H9 (cell line): ENCODE measurements at regions not wholly inside any gene's neighbourhood (a gene's known extent, or its start where the extent isn't known, plus 50 kb on each side); places are given as distances from the start of the nearest gene placed in this dataset.

ENCODE experiments used
- DNase-seq: peaks from one replicate; pipeline ENCODE4 v3.0.0-alpha.2; 2017
- H2AFZ ChIP-seq: one replicate; pipeline ENCODE4 v1.6.1; 2013; ENCODE audit warnings: mild to moderate bottlenecking, low read length, control low read depth, moderate library complexity
- H2AK5ac ChIP-seq: 2 replicates; pipeline ENCODE4 v1.6.1; 2013; ENCODE audit warnings: low read length, control low read depth, mixed read lengths; ENCODE audit not compliant: insufficient read length
- H2BK120ac ChIP-seq: one replicate; pipeline ENCODE4 v1.6.1; 2013; ENCODE audit warnings: low read depth, mild to moderate bottlenecking, low read length, control low read depth, inconsistent platforms; ENCODE audit not compliant: poor library complexity, severe bottlenecking
- H2BK12ac ChIP-seq: 2 replicates; pipeline ENCODE4 v1.6.1; 2013; ENCODE audit warnings: low read length, control low read depth, mixed read lengths, low read depth; ENCODE audit not compliant: insufficient read length
- H2BK15ac ChIP-seq: 2 replicates; pipeline ENCODE4 v1.6.1; 2013; ENCODE audit warnings: low read depth, low read length, control low read depth
- H2BK20ac ChIP-seq: one replicate; pipeline ENCODE4 v1.6.1; 2013; ENCODE audit warnings: low read depth, mild to moderate bottlenecking, low read length, control low read depth, inconsistent platforms; ENCODE audit not compliant: poor library complexity, severe bottlenecking
- H2BK5ac ChIP-seq: 2 replicates; pipeline ENCODE4 v1.6.1; 2013; ENCODE audit warnings: low read length, control low read depth, mixed read lengths; ENCODE audit not compliant: insufficient read length
- H3K14ac ChIP-seq: 2 replicates; pipeline ENCODE4 v1.6.1; 2013; ENCODE audit warnings: low read length, control low read depth; ENCODE audit not compliant: insufficient read depth
- H3K18ac ChIP-seq: 2 replicates; pipeline ENCODE4 v1.6.1; 2013; ENCODE audit warnings: low read depth, mild to moderate bottlenecking, mixed read lengths, low read length, control low read depth; ENCODE audit not compliant: insufficient read length
- H3K23ac ChIP-seq: 2 replicates; pipeline ENCODE4 v1.6.1; 2013; ENCODE audit warnings: low read length, control low read depth, mixed read lengths, low read depth; ENCODE audit not compliant: insufficient read length
- H3K23me2 ChIP-seq: 2 replicates; pipeline ENCODE4 v1.6.1; 2013; ENCODE audit warnings: low read depth, mild to moderate bottlenecking, mixed read lengths, low read length, control low read depth; ENCODE audit not compliant: insufficient read length, poor library complexity, severe bottlenecking
- H3K27ac ChIP-seq: 2 replicates; pipeline ENCODE4 v1.5.1; 2013; ENCODE audit warnings: low read length, control low read depth, mixed read lengths, low read depth; ENCODE audit not compliant: insufficient read length
- H3K27me3 ChIP-seq: 2 replicates; pipeline ENCODE4 v1.6.1; 2013; ENCODE audit warnings: low read length, control low read depth, inconsistent platforms; ENCODE audit not compliant: insufficient read depth
- H3K4ac ChIP-seq: 2 replicates; pipeline ENCODE4 v1.6.1; 2013; ENCODE audit warnings: low read depth, mild to moderate bottlenecking, control low read depth, inconsistent platforms, low read length, moderate library complexity
- H3K4me1 ChIP-seq: 2 replicates; pipeline ENCODE4 v1.6.1; 2013; ENCODE audit warnings: low read length, control low read depth, inconsistent platforms; ENCODE audit not compliant: insufficient read depth
- H3K4me2 ChIP-seq: 2 replicates; pipeline ENCODE4 v1.6.1; 2013; ENCODE audit warnings: low read length, control low read depth, mixed read lengths; ENCODE audit not compliant: insufficient read length, insufficient read depth
- H3K56ac ChIP-seq: 2 replicates; pipeline ENCODE4 v1.6.1; 2013; ENCODE audit warnings: low read depth, mild to moderate bottlenecking, mixed read lengths, low read length, control low read depth; ENCODE audit not compliant: insufficient read length
- H3K79me1 ChIP-seq: 2 replicates; pipeline ENCODE4 v1.6.1; 2013; ENCODE audit warnings: low read depth, mild to moderate bottlenecking, moderate library complexity, low read length, control low read depth, inconsistent platforms; ENCODE audit not compliant: insufficient read depth, poor library complexity, severe bottlenecking
- H3K79me2 ChIP-seq: 2 replicates; pipeline ENCODE4 v1.6.1; 2013; ENCODE audit warnings: low read length, control low read depth, inconsistent platforms; ENCODE audit not compliant: insufficient read depth
- H3K9ac ChIP-seq: 2 replicates; pipeline ENCODE4 v1.6.1; 2013; ENCODE audit warnings: low read length, control low read depth, mixed read lengths; ENCODE audit not compliant: insufficient read length; ENCODE audit errors: extremely low read depth
- H3K9me3 ChIP-seq: one replicate; pipeline ENCODE4 v1.6.1; 2013; ENCODE audit warnings: low read depth, low read length, inconsistent platforms; ENCODE audit not compliant: control insufficient read depth
- H3T11ph ChIP-seq: one replicate; pipeline ENCODE4 v1.6.1; 2013; ENCODE audit warnings: mild to moderate bottlenecking, low read length, control low read depth, inconsistent platforms
- H4K20me1 ChIP-seq: one replicate; pipeline ENCODE4 v1.6.1; 2013; ENCODE audit not compliant: control insufficient read depth, insufficient read length, insufficient read depth
- H4K5ac ChIP-seq: 2 replicates; pipeline ENCODE4 v1.6.1; 2013; ENCODE audit warnings: low read depth, mild to moderate bottlenecking, mixed read lengths, low read length, control low read depth; ENCODE audit not compliant: insufficient read length
- H4K8ac ChIP-seq: replicated peaks from 2 replicates; pipeline ENCODE4 v1.6.1; 2013; ENCODE audit warnings: low read length, control low read depth, mixed read lengths, low read depth; ENCODE audit not compliant: insufficient read length
- H4K91ac ChIP-seq: 2 replicates; pipeline ENCODE4 v1.6.1; 2013; ENCODE audit warnings: low read depth, mild to moderate bottlenecking, moderate library complexity, mixed read lengths, low read length, control low read depth; ENCODE audit not compliant: insufficient read length
- H3K27ac Mint-ChIP-seq, 3 experiments: 2 replicates in 2 of 3; 3 replicates in 1 of 3; pipeline ENCODE4 v1.8.0; 2020 to 2021; ENCODE audit warnings: mixed read lengths in 3 of 3, mild to moderate bottlenecking in 1 of 3, moderate library complexity in 1 of 3
- H3K27me3 Mint-ChIP-seq: 2 replicates; pipeline ENCODE4 v1.8.0; 2021; ENCODE audit warnings: low read depth, mild to moderate bottlenecking, moderate library complexity, mixed read lengths
- H3K36me3 Mint-ChIP-seq, 3 experiments: 2 replicates in 2 of 3; 3 replicates in 1 of 3; pipeline ENCODE4 v1.8.0; 2020 to 2021; ENCODE audit warnings: low read depth in 3 of 3, mixed read lengths in 3 of 3; ENCODE audit not compliant: insufficient read depth in 1 of 3
- H3K4me1 Mint-ChIP-seq, 2 experiments: 2 replicates each; pipeline ENCODE4 v1.8.0; 2020; ENCODE audit warnings: mixed read lengths in 2 of 2
- H3K4me3 Mint-ChIP-seq, 2 experiments: 2 replicates in 1 of 2; 3 replicates in 1 of 2; pipeline ENCODE4 v1.8.0; 2020 to 2021; ENCODE audit warnings: mild to moderate bottlenecking in 2 of 2, mixed read lengths in 2 of 2, moderate library complexity in 1 of 2
- H3K9me3 Mint-ChIP-seq, 2 experiments: 2 replicates in 1 of 2; 3 replicates in 1 of 2; pipeline ENCODE4 v1.8.0; 2020; ENCODE audit warnings: mild to moderate bottlenecking in 2 of 2, mixed read lengths in 2 of 2, moderate library complexity in 1 of 2
- WGBS: extraction: QIAGEN DNeasy Blood & Tissue Kit; methylation state at CpG from one replicate; pipeline ENCODE4 v1.1.7; 2013; ENCODE audit warnings: missing lambda C conversion rate, low lambda C conversion rate, mixed read lengths; ENCODE audit not compliant: insufficient read length; ENCODE audit errors: extremely low coverage; 5-methylcytosine and 5-hydroxymethylcytosine counted together
- TF ChIP-seq, protein P1 (sequence below): fragments of 200-600 bp; sonication (generic); conservative IDR thresholded peaks from 3 replicates; pipeline ENCODE4 v1.8.0; 2021; ENCODE audit warnings: antibody characterized with exemption, mild to moderate bottlenecking

DNA sequence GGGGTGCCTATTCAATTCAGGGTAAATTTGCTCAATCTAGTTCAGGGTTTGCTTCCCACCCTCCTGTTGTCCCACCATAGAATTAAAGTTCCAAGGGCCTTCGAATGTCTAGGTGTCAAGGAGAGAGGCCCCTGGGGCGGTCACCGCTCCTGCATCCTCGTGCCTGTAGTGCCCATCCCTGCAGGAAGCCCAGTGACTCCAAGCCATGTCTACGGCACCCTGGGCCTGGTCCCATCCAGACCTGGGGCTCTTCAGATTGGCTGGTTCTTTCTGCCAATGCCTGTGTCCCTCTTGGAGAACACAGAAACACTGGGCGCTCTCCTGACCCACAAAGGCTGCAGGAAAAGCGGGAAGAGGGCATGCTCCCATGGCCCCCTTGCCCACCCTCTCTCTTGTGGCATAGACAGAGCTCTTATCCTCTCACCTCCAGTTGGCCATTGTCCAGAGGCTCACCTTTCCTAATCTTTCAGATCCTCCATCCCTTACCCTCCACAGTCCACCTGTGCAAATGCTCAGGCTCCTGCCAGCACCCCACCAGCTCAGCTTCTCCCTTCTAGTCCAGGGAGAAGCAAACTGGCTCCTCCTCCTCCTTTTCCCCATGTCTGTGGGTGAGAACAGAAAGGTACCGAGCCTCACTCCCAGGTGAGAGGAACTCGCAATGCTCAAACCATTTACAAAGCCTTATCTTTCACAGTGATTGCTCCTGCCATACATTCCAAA, 253.0 kb upstream of the IRX2 start:
- Histone ChIP-seq H2BK12ac (no peak overlapping the region), H3T11ph (no peak overlapping the region), H3K27me3 (no peaks in the 10 kb centered on the region; the same call in 1 of the 2 replicates), H3K23me2 (no peaks in the 10 kb centered on the region), H3K23ac (no peak overlapping the region), H3K79me2 (no peaks in the 10 kb centered on the region), H4K5ac (no peak overlapping the region), H3K4me1 (no peaks in the 10 kb centered on the region), H3K14ac (no peak overlapping the region), H4K8ac (no peak overlapping the region), H3K18ac (no peak overlapping the region), H2BK15ac (no peak overlapping the region), H2AK5ac (no peak overlapping the region), H2BK120ac (no peak overlapping the region), H3K79me1 (no peaks in the 10 kb centered on the region), H4K20me1 (no peaks in the 10 kb centered on the region), H2BK5ac (no peak overlapping the region), H4K91ac (no peak overlapping the region), H3K4ac (no peak overlapping the region), H3K4me2 (no peak overlapping the region), H3K27ac (no peak overlapping the region), H3K56ac (no peak overlapping the region), H2AFZ (no peak overlapping the region), H3K9me3 (no peaks in the 10 kb centered on the region), H2BK20ac (no peak overlapping the region), H3K9ac (no peak overlapping the region)
- no peak for DNase-seq
- WGBS: no CpG with 5 or more reads among the region's 9 CpGs
- Mint-ChIP-seq H3K27me3 (peaks cover 7% of the 10 kb centered on the region), H3K36me3 (peaks cover 2 to 14% (median 7%) of the 10 kb centered on the region in 3 experiments; a peak in 6 of 7 replicates), H3K27ac (no peak overlapping the region), H3K4me1 (no peaks in the 10 kb centered on the region), H3K4me3 (no peak overlapping the region), H3K9me3 (peaks cover 8 to 17% of the 10 kb centered on the region in 2 experiments)
- TF ChIP-seq, protein P1, sequence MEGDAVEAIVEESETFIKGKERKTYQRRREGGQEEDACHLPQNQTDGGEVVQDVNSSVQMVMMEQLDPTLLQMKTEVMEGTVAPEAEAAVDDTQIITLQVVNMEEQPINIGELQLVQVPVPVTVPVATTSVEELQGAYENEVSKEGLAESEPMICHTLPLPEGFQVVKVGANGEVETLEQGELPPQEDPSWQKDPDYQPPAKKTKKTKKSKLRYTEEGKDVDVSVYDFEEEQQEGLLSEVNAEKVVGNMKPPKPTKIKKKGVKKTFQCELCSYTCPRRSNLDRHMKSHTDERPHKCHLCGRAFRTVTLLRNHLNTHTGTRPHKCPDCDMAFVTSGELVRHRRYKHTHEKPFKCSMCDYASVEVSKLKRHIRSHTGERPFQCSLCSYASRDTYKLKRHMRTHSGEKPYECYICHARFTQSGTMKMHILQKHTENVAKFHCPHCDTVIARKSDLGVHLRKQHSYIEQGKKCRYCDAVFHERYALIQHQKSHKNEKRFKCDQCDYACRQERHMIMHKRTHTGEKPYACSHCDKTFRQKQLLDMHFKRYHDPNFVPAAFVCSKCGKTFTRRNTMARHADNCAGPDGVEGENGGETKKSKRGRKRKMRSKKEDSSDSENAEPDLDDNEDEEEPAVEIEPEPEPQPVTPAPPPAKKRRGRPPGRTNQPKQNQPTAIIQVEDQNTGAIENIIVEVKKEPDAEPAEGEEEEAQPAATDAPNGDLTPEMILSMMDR: no peak
